GM19023 (cell line): ENCODE measurements at regions not wholly inside any gene's neighbourhood (a gene's known extent, or its start where the extent isn't known, plus 50 kb on each side); places are given as distances from the start of the nearest gene placed in this dataset.

Source experiments
- ATAC-seq: cut with Tn5 transposase; IDR thresholded peaks from one replicate; pipeline ENCODE4 v1.9.1; 2021; ENCODE audit warnings: mild to moderate bottlenecking, moderate library complexity; ENCODE audit not compliant: unreplicated experiment

DNA sequence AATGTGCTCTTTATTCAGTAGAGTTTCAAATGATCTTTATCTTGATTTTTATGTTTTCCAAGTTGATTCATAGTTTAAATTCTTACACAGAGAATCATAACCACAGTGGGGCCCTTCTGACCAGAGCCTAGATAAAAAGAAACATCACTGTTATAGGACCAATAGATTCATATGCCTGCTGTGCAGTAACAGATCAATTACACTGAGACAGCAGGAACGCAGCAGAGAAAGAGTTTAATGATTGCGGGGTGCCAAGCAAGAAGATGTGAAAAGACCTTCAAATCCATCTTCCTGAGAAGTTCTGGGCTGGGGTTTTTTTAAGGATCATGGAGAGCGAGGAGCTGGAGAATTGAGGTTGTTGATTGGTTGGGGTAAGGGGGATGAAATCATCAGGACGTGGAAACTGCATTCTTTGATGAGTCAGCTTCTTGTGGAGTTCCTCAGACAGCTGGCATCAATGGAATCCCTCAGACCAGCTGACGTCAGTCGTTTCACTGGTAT lies 346.6 kb downstream of the TBC1D4 start:
- ATAC-seq = no peak

DNA sequence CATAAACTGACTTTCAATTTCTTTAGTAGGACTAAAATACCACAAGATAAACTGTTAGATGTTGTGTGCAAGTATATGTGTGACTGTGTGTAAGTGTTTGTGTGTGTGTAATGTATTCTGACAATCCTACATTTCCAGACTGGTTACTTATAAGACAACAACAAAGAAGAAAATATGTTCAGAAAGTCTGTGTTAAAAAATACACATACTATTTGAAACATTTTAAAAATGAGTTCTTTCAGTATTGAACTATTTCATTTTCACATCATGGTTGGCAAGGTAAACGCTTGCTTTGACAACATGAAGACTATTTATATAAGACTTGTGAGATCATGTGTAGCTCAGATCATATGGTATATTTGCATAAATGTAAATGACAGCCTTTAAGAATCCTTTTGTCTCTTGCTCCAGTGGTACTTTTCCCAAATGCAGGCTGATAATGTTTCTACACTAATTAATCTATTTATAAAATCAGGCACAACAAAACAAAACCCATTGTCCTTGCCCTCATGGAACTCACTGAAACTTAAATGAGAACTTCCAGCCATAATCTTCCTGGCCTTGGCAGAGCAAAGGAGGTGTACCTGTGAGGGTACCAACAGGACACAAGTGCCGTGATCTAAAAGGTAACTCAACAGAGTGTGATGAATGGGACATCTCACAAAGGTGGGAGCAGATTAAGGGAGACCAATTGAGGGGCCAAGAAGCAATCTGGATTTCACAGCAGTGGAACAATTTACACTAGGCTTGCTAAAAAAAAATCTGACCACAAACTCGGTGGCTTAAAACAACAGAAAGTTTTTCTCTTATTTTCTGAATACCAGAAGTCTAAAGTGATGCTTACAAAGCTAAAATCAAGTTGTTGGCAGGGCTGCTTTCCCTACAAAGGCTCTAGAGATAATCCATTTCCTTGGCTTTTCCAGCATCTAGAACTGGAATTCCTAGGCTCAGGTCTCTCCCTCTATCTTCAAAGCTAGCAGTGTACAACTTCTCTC lies 349.0 kb downstream of the TBC1D4 start:
- ATAC-seq = no peak

DNA sequence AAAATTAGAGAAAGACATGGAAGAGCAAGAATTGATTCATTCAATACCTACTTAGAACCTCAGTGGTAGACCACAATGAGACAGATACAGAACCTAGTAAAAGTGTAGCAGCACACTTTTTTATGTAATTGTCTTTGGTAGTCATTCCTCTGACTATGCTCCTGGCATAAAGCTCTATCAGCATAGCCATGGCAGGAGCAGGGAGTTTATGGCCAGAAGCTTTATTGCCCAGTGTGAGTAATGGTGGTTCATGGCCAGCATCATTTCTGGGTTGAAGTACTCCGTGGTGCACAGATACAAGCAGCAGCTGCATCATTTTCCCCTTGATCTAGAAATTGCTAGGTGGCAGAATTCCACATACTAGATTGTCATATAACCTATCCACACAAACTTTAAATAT lies 352.6 kb downstream of the TBC1D4 start:
- ATAC-seq = no peak

DNA sequence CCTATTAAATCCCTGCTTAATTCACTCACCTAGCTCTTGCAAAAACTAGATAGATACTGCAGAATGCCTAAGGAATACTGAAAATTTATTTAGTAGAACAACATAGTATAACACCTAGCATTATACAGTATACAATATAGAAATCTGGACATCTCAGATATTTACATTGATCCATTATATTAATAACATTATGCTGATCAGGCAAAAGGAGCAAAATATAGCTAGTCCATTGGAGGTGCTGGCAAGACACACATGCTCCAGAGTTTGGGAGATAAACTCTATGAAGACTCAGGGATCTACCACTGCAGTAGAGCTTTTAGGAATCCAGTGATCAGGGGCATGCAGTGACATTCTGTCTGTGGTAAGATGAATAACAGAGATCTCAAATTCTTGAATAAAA lies 357.6 kb downstream of the TBC1D4 start:
- ATAC-seq = no peak

DNA sequence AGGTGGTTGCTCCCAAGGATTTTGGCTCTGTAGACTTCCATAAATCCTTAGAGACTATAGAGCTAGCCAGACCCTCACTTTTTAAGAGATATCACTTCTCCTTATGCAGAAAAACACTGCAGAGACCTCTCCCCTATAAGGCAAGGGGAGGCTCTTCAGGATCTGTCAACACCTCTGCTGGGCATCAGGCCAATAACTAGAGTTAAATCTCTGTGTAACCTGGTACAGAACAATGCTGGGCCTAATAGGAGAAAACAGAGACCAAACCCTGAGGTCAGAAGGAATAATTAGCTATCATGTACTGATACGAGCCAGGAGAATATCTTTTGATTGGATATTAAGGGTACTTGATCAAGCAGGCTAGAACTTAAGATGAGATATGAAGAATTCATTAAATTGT lies 358.5 kb downstream of the TBC1D4 start:
- ATAC-seq = no peak

DNA sequence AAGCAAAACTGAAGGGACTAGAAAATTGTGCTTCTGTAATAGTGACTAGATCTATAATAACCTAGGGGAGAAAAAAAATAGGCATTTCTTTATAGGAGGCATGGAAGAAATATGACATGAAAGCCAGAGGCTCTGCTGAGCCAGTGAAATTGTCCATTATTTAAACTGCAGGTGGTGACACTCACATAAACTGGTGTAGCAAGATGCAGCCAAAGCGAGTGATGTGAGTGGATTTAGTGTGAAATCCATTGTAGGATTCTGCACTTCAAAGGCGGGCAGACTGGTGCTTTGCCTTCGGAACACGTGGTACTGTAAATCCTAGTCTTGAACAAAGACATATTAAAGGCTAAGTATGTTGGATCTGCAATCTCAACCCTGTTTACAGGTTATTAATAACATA lies 361.9 kb downstream of the TBC1D4 start:
- no peak for ATAC-seq

DNA sequence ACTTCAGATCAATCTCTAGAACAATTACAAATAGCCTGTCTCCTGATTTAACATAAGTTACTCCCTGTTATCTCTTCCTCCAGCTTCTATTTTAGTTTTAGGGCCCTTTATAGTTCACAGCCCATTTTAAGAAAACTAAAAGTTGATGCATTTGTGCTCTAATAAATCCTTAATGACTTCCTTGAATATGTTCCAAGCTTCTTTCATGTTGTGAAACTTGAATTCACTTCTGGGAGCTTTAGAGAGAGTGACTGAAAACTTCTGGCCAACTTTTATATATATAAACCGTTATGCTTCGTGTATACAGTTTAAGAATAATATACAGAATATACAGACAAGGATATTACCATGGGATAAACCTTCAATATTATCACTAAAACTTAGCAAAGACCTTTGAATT lies 366.8 kb downstream of the TBC1D4 start:
- no peak for ATAC-seq

DNA sequence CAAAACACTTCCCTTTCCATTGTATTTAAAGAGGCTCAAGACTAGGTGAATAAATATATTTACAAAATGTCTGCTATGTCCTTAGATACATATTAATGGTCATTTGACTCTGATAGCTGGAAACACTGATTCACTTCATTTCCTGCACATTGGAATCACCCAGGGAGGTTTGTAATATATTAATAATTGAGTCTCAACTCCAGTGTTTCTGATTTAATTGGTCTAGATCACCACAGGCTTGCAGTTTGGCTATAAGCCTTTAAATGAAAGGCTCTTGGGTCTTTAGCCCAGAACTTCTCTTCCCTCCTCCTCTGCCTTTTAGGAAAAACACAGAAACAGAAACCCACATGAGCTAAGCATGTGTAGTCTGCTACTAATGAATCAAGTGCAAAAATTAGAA lies 378.0 kb downstream of the TBC1D4 start:
- ATAC-seq = no peak

DNA sequence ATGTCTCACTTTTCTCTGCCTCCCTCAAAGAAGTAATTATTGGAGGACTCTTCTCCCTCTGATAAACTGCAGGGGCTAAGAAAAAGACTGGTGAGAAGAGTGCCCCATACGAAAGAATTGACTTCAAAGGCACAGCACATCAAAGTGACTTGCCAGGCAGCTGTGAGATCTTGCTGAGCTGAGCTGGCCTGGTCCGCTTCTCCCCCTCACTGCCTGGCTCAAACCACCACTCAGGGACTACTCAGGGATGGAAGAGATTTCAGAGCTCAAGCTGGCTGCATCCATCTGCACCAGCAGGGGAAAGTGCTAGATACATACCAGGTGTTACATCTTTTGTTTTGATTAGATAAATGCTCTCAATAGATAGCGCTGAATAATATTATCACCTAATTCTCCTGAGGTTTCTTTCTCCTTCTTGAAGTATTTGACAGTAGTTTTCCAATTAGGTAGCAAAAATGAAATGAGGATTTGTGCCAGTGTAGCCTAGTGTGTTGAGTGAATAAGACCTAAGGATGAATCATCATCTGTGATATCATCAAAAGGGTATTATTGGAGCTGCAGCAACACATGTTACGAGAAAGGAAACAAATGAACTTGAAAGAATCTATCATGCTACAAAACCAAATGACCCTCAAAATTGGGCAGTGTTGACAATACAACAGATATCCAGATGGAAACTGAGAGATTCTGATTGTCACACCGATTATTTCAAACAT lies 379.8 kb downstream of the TBC1D4 start:
- ATAC-seq = no peak

DNA sequence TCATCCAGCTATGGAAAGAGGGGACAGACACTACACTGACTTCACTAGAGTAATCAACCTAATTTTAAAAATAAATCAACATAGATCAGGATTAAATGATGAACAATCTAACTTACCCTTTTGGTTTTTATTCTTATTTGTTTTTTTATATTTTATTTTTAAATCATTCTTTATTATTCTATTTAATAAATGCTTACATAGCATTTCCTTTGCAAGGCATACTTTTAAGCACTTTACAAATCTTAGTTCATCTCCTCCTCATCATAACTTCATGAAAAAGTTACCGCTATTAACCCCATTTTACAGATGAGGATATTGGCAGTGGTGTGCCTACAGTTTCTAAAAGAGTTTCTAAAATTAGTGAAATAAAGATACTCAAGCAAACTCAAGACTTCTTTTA lies 380.6 kb downstream of the TBC1D4 start:
- ATAC-seq = no peak

DNA sequence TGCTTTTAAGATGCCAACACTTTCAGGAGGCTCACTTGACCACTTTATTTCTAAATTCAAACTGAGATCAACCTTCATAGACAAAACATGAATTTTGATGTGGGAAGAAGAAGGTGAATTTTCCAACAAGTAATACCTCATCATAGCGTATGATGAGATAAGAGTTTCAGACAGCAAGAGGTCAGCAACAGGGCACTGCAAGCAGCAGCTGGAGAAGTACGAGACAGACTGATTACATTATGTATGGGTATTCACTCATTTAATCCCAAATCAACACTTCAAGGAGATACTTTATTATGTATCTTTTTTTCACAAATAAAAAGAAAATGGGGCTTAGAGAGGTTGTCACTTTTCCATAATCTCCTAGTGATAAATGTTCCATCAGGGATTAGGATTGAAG lies 389.8 kb downstream of the TBC1D4 start:
- ATAC-seq = no peak

DNA sequence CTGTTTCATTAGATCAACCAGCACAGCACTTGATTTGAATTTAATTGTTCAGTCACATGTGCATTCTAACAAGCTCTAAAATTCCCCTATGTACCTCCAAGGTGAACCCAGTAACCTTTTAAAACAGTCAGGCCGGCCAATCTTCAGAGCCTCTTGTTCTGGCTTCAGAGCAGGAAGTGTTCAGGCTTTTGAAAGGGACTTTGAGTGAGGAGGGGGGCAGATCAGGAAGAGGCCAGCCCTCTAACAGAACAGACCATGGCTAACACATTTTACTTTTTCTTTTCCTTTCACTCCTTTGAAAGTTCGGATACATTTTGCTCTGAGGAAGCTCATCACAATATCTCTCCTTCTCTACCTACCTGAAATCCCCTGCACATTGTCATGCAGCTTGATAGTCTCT lies 390.3 kb downstream of the TBC1D4 start:
- ATAC-seq = no peak

DNA sequence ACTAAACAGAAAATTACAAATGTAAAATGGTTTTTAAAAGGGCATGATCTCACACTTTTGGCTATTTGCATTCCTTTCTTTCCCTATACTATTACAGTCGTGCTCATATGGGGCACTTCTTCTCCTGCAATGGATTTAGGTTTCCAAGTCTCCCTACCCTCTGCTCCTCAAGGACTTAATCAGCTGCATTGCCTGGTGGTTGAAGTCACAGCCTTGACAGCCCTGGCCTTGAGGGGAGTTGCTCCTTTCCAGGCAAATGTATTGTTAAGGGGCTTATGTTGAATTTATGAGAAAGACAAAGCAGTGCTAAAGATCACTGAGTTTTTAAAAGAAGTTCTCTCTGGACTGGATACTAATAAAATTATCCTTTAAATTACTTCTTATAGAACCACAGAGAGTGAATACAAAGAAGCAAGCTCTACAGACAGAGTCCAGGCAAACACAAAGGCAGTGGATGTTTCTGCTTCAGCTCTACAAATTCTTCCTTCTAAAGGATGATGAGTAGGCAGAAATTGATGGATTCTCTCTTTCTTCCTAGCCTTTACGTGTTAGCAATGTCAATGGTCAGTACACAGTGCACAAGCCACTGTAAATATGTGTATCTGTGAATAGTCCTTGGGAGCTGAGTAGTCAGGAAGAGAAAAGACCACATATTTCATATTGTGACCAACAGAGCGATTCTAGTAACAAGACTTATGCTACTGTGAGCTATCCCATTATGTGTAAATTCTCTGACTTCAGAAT lies 390.9 kb downstream of the TBC1D4 start:
- ATAC-seq = no peak

DNA sequence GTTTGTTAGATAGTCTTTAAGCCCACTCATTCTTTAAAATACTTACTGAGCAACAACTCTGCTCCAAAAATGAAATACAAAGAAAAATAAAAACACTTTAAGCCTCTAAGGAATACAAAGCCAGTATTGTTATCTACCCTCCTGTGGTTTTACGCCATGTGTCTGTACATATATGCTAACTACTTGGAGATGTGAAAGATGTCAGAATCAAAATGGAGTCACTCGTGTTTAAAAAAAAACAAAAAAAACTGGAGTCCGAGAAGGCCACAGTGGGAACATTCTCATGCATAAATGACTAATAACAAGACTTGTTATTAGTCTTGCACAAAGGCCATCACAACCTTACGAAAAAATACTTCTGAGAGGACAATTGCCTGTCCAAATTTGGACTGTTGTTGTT lies 393.1 kb downstream of the TBC1D4 start:
- ATAC-seq = no peak

DNA sequence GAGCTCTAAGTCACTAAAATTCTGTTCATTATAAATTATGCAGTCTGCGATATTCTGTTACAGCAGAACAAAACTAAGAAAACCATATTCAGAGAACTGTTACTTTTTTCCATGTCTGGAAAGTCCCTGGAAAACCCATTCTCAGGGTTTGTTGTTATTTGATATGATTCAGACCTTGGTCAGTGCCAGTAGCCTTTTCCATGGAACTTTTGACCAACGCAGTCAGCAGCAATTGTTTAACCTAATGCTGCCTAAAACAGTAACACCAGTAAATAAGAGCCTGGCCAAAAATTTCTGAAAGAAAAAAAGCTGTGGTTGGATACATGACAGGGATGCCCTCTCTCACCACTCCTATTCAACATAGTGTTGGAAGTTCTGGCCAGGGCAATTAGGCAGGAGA lies 402.7 kb downstream of the TBC1D4 start:
- no peak for ATAC-seq

DNA sequence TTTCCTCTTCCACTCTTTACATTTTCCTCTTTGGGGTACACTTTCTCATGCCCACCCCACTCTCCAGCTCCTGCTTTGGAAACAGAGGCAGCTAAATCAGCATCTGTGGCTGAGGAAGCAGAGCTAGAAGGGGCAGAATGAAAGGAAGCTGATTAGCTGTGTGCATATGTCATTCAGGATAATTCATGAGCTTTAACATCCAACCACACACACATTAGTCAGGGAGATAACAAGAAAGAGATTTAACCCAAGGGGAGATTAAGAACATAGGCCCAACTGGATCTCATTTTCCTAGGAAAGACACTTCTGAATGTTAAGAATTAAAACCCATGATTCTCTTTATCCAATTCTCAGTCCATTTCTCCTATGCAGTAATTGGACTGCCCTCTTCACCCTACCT lies 405.5 kb downstream of the TBC1D4 start:
- ATAC-seq = no peak

DNA sequence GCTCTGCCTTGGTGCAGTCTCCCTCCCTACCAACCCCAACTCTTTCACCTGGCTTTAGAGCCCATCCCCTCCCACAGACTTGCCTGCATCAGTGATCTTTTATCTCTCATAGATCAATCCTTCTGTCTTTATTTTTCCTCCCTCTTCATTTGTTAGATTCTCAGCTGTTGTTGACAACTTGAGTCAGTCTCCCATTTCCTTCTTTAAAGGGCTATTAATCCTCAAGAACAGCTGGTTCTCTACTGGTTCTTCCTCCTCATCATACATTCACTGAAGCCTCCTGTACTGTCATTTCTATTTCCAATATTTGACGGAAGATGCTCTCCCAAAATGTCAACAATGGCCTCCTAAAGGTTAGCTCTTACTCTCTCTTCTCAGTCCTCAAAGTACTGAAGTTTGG lies 408.2 kb downstream of the TBC1D4 start:
- no peak for ATAC-seq

DNA sequence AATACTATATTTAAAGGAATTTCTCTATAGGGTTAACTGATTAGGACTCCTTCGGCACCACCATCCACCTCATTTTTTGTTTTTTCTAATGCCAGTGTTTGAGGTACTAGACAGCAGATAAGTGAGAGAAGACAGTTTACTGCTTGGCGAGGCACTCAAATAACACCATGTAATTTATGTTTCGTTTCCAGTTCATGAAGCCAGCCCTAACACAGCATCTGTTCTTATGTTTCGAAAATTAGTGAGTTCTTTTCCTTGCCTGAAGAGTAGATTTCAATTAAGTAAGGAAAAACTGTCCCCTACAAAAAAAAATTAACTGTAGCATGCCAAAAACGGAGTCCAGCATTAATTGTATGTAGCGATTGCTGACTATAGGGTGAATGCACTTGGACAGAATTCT lies 409.1 kb downstream of the TBC1D4 start:
- no peak for ATAC-seq

DNA sequence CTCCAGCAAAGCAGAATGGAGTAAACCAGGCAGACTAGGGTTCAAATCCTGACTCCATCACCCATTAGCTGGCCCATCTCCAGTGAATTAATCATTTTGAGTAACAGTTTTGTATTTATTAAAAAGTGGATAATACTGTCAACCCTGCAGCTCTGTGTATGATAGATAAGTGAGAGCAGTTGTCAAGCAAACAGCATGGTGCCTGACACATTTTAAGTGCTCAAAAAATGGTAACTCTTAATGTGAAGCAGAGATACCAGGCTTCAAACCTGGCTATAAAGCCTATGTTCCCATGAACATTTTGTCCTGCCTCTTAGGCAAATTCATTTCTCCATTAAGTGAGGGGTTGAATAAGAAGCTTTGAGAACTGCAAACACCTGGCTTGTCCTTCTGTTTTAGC lies 409.6 kb downstream of the TBC1D4 start:
- ATAC-seq = no peak

DNA sequence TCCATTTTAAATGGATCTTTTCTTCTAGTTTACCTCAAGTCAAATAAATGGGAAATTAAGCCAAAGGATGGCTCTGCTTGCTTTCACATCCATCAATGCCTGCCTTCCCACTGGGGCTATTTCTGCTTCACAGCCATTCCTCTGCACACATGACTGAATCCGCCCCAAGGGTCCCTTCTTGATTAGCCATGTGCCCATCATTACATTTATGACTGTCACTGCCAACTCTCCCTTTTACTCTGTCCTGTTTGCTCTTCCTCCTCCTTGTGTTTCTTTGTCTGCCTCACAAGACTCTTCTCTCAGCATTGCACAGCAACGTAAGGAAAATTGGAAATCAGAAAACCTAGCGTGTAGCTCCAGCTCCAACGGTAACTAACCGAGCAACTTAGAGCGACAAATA lies 410.2 kb downstream of the TBC1D4 start:
- ATAC-seq = no peak

DNA sequence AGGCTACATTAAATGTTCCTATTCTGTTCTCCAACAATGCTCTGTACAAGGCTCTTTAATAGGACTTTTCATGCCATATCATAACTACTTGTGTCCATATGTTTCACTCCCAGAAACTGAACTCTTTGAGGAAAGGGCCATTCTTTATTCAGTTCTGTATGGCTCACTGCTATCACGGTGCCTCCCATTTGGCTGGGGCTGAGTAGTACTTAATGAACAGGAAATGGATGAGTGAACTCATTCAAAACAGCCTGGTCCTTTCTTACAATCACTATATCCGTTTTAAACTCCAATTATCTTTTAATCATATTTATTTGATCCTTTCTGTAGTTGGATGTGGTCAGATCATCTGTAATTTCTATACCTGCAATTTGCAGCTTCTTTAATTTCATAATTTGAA lies 410.6 kb downstream of the TBC1D4 start:
- ATAC-seq = no peak
